Stimulated activated CD4-positive, alpha-beta T cell treated with anti-CD3 and anti-CD28 coated beads, Interleukin-4, amount 100 ng/mL, for 1 hour (primary cell): ENCODE measurements at regions not wholly inside any gene's neighbourhood (a gene's known extent, or its start where the extent isn't known, plus 50 kb on each side); places are given as distances from the start of the nearest gene placed in this dataset.
"Not testable (repeated sequence)": the region's sequence is repeated elsewhere in the genome, so short reads cannot be mapped to it uniquely, and the experiment has no call there.

Experiments used
- DNase-seq: peaks from one replicate; pipeline ENCODE4 v3.0.0-alpha.2; 2020

DNA sequence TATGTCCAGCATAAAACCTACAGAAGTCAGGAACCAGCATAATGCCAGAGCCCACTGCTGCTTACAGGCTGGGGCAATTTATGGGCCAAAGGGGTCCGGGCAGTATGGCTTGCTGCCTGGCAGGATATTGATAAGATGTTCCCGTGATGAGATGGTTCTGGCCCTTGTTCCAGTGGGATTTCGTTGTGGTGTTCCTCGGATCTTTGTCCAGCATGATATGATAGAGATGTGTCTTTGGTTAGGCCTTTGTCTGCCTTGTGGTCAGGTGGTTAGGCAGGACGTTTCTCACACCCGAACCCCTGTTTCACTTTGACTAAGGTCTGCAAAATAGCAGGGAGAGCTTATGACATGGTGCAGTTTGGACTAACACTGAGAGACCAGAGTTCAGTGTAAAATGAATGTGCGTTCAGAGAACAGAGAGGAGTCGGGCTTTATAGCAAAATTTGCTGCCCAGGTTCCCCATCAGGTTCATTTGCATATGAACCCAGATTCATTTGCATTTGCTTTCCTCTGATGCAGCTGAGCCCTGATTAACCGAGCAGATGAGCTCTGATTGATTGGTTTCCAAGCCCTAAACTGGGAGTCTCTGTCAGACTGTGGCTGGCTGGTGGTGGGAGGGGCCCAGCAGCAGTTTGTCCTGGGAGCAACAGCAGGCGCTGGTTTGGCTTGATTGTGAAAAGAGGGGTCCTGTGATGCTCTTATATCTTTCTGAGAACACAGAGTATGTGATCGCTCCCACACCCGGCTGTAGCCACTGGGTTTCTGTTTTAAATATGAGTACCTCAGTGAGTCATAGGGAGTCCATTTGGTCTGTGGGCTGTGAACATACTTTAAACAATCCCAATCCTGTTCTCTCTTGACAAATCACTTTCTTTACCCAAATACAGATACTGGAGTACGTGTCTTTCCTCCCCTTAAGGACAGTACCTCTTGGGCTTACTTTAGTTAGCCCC lies 156.3 kb upstream of the PZP start:
- DNase-seq, result peak; percentile 36

DNA sequence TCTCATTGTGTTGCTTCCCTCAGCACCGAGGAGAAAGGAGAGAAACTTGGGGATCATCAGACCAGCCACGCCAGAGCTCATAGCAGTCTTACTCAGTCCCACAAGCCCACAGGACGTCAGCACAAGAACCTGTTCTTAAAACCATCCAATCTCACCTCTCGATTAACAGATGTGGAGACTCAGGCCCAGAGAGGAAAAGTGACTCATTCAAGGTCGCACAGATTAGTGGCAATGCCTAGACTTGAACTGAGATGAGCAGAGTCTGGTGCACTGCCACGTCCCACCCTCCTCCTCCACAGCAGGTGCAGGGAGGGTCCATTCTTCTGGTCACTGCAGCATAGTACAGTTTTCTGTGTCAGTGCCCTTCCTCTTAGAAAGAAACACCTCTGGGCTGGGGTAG lies 154.9 kb upstream of the PZP start:
- DNase-seq, result no peak

DNA sequence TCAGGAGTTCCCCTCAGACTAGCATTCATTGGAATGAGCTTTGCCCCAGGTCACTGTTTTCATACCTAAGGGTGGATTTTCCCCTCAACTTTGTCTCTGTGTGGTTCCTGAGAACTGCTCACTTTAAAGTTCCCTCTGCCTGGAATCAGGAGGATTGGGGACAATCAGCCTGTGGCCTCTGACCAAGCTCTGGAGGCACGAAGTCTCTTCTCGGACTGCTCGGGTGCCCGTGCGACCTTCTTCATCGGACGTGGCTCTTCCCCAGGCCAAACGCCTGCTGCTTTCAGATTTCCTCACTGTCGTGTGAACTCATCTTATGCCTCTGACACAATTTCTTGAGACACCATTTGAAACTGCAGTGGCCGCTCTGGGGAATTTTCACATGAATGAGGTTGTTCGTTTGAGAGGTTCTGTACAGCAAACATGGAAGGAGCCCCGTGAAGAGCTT lies 153.7 kb upstream of the PZP start:
- DNase-seq, result no peak

DNA sequence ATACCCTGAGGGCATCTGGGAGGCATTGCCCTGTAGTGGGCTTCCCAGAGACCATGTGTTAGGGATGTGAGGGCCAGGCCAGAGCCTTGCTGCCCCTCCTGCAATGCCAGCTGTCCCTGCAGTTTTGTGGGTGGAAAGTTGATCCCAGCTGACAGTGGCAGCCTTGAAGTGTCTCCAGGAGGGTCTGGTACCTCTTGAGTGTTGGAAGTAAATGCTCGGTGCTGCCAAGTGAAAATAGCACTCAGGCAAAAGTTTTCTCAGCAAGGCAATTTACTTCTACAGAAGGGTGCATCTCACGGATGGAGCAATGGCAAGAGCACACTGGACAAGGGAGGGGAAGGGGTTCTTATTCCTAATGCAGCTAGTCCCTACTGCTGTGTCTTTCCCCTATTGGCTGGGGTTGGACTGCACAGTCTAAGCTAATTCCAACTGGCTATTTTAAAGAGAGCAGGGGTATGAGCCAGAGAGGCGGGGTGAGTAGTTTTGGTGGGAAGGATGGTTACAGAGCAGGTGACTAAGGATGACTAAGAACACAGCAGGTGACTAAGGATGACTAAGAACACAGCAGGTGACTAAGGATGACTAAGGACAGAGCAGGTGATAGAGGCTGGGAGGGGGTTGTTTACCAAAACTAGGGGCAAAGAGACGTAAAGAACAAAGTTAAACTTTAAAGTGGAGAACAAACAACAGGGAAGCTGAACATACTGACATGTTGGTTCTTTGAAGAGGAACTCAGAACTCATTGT lies 146.0 kb upstream of the PZP start:
- peak; percentile 9 for DNase-seq

DNA sequence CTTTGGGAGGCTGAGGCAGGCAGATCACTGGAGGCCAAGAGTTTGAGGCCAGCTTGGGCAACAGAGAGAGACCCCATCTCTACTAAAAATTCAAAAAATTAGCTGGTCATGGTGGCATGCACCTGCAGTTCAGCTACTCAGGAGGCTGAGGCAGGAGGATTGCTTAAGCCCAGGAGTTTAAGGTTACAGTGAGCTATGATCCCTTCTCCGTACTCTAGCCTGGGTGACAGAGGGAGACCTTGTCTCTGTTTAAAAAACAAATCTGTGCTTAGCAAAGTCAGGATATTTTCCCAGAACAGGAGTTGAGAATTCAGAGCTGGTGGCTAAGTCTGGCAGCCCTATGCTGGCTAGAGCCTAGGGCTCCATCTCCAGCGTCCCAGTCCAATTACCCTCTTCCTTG lies 142.9 kb upstream of the PZP start:
- DNase-seq, result no peak

DNA sequence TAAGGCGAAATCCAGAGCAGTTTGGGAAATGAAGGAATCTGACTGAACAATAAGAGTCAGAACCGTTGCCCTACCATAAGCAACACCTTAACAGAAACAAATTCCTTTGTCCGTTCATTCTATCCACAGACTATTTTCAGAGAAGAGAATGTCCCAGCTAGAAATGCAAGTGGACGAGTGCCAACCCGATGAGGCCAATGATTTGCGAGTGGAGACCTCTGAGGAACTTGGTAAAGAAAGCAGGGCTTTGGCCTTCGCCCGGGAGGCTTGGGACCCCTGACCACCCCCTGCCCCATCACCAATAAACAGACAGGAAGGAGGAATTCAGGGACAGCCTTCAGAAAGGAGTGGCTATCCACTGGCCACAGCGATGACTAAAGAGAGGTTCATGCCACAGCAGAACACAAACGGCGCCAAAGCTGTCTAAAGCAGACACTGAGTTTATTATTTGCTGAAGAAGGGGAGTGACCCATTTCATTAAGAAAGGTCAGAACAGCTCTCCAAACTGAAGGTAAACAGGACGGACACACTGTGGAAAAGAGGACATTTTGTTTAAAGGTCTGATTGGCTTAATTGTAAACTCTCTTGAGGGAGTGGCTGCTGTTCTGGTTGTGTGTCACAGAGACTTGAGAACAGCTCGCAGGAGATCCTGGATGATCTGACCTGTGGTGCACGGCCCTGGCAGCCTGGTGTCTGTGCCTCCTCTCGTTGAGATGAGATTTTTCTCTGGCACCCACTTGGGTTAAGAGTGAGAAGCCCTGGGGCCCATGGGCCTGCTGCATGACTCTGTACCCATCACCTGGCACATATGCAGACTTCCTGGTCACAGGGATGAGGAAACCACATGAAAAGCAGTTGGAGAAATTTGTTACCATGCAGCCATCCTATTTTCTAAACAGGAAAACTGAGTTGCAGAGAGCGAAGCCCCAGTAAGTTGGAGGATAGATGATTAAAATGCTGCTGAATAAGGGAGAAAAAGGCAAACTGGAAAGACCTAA lies 142.0 kb upstream of the PZP start:
- no peak for DNase-seq

DNA sequence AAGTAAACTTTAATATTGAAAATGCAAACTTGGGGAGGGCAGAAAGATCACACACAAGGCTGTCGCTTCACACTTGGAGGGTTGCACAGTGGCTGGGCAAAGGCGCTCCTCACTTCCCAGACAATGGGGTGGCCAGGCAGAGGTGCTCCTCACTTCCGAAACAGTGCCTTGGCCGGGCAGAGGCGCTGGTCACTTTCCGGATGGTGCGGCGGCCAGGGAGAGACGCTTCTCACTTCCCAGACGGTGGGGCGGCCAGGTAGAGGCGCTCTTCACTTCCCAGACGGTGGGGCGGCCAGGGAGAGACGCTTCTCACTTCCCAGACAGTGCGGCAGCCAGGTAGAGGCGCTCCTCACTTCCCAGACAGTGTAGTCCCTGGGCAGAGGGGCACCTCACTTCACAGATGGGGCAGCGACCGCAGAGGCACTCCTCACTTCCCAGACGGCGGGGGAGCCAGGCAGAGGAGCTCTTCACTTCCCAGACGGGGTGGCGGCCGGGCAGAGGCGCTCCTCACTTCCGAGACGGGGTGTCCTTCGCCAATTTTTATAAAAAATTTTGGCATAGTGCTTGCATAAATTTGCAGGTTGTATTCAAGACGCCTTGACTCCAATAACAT lies 140.8 kb upstream of the PZP start:
- DNase-seq, result no peak

DNA sequence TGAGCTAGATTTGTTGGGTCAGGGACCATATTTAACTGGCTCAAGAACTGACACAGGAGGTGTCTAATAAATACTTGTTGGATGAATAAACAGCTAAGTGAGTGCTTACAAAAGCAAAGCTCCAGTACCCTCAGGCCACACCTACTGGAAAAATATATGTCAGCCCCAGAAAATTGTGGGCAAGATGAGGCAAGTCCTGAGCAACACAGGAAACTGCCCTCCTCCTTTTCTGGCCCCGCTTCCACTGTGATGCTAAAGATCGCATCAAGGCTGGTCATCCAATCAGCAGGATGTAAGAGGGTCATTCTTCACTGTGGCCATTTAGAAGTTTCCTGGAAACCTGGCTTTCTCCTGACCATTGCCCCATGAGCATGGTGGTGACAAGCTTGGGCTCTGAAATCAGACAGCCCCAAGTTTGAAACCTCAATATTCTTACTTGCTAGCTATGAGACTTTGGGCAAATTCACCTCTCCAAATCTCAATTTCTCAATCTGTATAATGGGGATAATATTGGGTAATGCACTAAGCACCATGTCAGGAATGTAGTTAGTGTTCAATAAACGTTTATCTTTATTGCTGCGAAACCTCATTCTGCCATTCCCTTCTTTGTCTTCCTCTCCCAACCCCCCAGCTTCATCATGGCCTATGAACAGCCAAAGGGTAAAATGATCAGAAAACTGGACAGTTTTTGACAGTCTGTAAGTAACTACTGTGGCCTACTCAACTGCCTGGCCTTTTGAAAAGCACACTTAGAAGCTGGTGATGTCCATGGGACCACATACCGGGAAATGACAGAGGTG lies 139.3 kb upstream of the PZP start:
- DNase-seq, result no peak

DNA sequence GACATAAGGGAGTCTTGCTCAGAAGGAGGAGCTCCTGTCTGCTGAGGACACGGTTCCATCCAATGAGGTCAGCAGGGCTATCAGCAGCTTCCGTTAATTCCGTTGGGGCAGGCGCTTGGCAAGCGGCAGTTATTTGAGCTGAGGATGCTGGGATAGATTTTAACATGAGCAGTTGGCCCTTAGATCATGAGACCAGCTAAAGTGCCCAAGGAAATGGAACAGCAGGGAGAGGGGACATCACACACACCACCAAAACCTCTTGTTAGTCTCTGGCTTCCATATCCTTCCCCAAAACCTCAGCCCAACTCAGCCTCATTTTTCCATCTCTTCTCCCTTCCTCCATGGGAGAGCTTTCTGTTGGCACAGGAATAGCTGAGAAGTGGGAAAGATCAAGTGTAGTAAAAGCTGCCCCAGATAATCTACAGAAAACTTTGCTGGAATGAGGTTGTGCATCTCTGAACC lies 138.7 kb upstream of the PZP start:
- no peak for DNase-seq

DNA sequence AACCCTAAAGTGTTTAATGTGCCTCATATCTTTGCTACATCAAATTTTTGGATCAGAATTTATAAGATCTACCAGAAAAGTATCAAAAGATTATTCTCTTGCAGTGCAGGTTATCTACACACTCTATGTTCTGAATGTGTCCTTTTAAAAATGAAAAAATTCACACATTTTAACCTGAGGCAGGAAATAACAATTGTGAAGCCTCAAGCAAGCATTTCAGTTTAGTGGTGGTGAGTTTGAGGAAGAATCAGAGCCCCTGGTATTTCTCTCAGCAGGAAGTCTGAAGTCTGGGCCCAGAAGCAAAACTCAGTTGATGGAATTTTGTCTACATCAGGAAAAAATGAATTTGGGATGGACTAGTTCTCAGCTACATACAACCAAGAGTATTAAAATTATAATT lies 137.0 kb upstream of the PZP start:
- no peak for DNase-seq

DNA sequence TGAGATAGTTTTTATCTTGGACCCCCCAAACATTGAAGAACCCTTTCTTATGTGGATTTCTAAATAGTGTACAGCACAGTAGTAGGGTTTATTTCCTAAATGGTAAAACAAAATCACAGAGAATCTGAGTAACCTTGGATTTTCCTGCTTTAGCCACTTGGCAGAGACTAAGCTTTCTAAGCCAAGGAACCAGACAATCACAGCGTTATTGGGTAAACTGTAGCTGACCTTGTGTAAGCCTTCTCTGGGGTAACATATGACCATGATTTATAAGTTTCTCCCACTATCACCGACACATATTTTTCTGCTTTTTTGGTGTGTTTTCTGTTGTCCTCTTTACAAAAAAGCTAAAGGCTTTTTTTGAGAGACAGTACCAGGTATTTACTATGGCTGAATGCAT lies 136.3 kb upstream of the PZP start:
- no peak for DNase-seq

DNA sequence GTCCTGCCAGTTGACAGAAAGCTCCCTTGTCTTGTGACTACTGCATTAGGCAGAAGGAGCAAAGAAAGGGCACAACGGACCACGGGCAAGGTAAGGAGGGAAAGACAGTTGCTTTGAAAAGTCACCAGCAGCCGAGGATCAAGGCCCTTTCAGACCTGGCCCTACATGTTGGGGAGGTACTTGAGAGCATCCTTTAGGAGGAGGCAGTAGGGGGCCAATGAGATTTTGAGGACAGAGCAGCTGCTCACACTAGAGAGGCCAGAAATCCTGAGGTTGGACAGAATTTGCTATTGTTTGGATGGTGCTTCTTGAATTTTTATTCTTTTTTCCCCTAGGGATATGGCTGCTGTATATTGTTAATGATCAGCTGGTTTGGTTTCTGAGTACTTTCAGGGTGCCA lies 135.5 kb upstream of the PZP start:
- no peak for DNase-seq

DNA sequence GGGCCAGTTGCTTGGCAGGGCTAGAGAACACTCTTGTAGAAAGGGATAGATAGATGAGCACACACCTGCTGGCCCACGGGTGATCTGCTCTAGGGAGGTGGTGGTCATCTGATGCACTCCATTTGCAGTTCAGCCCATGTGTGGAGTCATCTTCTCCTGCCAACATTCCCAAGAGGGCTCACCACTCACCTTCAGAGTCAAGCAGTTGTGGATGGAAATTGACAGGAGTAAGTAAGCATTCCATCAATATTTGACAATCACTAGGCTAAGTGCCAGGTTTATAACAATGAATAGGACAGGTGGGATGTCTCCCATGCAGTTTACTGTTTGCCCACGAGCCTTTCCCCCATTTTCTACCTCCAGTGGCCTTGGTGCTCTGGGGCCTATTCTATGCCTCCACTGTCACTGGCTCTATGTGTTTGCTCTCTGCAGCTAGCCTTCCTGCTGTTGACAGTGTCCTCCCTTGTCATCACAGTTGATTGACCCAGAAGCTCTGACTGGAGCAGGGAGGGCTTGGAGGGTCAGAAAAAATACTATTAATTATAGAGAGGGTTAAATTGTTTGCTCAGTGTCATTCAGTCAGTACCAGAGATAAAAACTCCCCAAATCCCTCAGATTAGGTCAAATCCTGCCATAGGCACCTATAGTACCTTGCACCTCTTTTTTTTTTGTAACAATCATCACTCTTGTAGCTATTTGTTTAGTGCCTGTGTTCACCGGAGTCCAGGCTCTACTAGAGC lies 134.6 kb upstream of the PZP start:
- DNase-seq, result no peak

DNA sequence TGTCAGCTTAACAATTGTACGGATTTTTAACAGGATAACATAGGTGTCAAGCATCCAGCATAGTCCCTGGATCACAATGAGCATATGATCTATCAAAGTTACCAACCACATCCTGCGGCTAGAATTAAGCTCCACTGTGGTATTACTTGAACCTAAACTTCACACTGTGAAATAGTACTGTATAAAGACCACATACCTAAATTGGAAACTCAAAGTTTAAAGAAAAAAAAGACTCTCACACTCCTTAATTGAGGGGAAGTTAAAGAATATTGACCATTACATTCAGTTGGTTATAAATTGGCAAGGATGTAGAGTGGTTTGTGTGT lies 133.0 kb upstream of the PZP start:
- no peak for DNase-seq

DNA sequence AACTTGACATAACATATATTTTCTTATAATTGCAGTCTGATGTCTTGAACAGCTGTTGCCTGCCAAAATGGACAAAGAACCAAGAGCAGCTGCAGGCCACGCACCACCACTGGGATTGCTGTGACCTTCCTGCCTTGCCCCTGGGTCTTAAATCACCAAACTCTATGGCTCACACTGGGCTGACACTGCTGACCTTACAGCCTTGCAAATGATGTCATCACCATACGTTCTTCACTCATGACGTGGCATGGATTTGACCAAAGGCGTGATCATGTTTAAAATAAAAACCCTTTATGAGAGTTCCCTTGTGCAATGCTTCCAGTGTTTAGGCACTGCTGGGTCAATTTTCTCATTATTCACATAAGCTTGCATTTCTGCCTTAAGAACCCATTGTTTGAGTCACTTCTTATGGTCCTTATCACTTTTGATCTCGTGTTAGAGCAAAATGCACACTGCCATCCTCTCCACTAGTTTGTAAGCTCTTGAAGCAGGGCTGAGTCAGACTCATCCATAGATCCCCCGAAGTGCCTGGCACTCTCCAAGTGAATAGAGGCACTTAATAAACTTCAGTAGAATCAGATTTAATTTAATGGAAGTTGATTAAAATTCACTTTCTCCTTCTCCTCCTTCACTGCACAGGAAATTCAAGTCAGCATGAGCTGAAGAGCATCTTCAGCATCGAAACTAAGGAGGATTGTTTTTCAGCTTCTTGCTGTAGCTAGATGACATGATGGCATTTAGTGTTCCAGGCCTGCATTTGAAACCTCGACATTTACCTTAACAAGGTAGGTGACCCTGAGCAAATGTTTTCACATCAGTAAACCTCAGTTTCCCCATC lies 132.4 kb upstream of the PZP start:
- no peak for DNase-seq

DNA sequence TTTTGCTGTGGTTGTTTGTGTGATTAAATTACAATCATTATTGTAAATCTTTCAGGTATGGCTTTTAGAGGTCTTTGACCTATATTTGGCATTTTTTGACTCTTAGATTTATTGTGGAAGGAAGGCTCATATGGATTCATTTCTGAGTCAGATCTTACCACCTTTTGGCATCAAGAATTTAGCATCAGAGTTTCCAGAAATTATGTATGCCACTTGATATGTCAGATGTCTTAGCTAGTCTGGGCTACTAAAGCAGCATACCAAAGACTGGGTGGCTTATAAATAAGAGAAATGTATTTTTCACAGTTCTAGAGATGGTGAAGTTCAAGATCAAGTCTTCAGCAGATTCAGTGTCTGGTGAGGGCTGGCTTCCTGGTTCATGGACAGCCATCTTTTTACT lies 129.5 kb upstream of the PZP start:
- no peak for DNase-seq

DNA sequence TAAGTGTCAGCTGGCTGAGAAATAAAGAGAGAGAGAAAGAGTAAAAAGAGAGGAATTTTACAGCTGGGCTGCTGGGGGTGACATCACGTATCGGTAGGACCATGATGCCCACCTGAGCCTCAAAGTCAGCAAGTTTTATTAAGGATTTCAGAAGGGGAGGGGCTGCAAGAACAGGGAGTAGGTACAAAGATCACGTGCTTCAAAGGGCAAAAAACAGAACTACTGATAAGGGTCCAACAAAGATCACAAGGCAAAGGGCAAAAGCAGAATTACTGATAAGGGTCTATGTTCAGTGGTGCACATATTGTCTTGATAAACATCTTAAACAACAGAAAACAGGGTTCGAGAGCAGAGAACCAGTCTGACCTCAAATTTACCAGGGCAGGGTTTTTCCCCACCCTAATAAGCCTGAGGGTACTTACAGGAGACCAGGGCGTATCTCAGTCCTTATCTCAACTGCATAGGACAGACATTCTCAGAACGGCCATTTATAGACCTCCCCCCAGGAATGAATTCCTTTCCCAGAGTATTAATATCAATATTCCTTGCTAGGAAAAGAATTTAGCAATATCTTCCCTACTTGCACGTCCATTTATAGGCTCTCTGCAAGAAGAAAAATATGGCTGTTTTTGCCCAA lies 128.3 kb upstream of the PZP start:
- DNase-seq, result not testable (repeated sequence)

DNA sequence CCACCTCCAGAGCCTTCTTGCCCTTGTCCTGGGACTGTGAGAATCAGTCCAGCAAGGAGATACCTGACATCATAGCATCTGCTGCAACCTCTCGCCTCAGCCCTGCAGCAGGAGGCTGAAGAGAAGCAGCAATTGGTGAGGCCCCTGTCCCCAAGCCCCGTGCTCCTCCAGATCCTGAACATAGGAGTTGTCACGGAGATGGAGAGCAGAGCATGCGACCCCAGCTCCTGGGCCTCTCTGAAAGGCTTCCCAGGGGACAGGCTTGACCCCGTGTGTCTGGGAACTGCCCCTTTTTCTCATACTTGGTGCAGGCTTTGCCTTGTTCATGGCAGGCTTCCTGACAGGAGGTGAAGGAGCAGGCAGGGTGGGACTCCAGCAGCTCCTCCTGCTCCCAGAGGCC lies 127.7 kb upstream of the PZP start:
- DNase-seq, result no peak

DNA sequence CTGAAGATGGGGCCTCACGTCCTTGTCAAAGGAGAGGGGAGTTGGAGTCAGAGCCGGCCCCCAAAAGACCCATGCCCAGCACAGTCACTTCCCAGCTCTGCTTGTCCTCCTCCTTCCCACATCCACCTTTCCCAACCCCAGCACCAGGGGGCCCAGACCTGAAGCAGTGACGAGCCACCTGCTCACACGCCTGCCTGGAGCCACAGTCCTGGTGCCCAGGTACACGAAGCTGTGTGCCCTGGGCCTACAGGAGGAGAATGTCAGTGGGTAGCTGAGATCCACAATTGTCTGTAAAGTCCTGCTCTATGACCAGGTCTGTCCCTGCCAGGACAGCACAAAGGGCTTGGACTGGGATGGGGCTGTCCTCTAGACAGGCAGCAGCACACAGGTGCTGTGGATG lies 126.8 kb upstream of the PZP start:
- no peak for DNase-seq
